Right renal cortex interstitium (tissue), 3 donors: ENCODE measurements at regions not wholly inside any gene's neighbourhood (a gene's known extent, or its start where the extent isn't known, plus 50 kb on each side); places are given as distances from the start of the nearest gene placed in this dataset.

Experiments
- DNase-seq, 3 donors: peaks; one replicate each; pipeline ENCODE4 v3.0.0-alpha.2; 2013; ENCODE audit warnings: low read depth in 3 of 3, low spot score in 2 of 3

- DNase-seq, result no peak
Observed at GRCh38 chr6:167572841-167573271, 248.0 kb downstream of the TTLL2 start.

- DNase-seq, result no peak
Observed at GRCh38 chr6:167573461-167574215, 248.8 kb downstream of the TTLL2 start.

GRCh38 chr6:167574431-167575151 is 249.7 kb downstream of the TTLL2 start:
- no peak for DNase-seq

GRCh38 chr6:167575158-167575696 is 250.3 kb downstream of the TTLL2 start:
- no peak for DNase-seq

- DNase-seq, result no peak
Observed at GRCh38 chr6:167576050-167576741, 250.5 kb upstream of the AFDN start.

GRCh38 chr6:167576828-167577503 is 249.7 kb upstream of the AFDN start:
- no peak for DNase-seq

GRCh38 chr6:167577891-167578361 is 248.8 kb upstream of the AFDN start:
- DNase-seq, result no peak

- no peak for DNase-seq
Observed at GRCh38 chr6:167578371-167578901, 248.3 kb upstream of the AFDN start.

- no peak for DNase-seq
Observed at GRCh38 chr6:167579806-167580618, 246.7 kb upstream of the AFDN start.

GRCh38 chr6:167580619-167580911 is 246.1 kb upstream of the AFDN start:
- no peak for DNase-seq

- no peak for DNase-seq
Observed at GRCh38 chr6:167581637-167582036, 245.1 kb upstream of the AFDN start.

GRCh38 chr6:167583412-167583811 is 243.3 kb upstream of the AFDN start:
- no peak for DNase-seq

GRCh38 chr6:167588181-167588919 is 238.4 kb upstream of the AFDN start:
- DNase-seq, result no peak

- no peak for DNase-seq
Observed at GRCh38 chr6:167588920-167589614, 237.6 kb upstream of the AFDN start.

- DNase-seq, result no peak
Observed at GRCh38 chr6:167589615-167589940, 237.1 kb upstream of the AFDN start.

GRCh38 chr6:167590193-167590592 is 236.5 kb upstream of the AFDN start:
- no peak for DNase-seq
